ENCODE measurements at regions not wholly inside any gene's neighbourhood (a gene's known extent, or its start where the extent isn't known, plus 50 kb on each side); places are given as distances from the start of the nearest gene placed in this dataset.

DNA sequence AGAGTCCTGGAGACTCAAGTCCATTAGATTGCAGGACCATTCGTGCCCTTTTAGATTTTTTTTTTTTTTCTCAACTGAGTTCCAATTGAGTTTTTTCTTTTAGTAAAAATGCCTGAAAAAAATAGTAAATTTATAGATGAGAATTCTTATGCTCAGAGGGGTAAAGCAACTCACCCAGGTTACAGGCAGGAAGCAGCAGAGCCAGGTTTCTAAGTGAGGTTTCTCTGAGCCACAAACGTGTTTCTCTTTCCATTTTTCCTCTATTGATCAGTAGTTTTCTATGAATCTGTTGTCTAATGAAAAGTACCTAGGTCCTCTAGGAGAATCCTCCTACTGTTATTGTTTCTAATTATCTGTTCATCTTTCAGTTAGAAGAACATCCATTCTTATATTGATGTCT, 66.4 kb upstream of the C12orf71 start:
- TF ChIP-seq YY1 (IDR thresholded peaks at IDR 0.05; ENCODE audit: insufficient read depth, insufficient read length) (no peak), ZNF274 (IDR thresholded peaks at IDR 0.05; ENCODE audit: low read depth, low read length) (no peak), SUZ12 (IDR thresholded peaks at IDR 0.05; ENCODE audit: extremely low read depth, insufficient read depth, insufficient read length) (no peak)

Measured in NT2/D1 (cell line).